H1 (cell line): ENCODE measurements at regions not wholly inside any gene's neighbourhood (a gene's known extent, or its start where the extent isn't known, plus 50 kb on each side); places are given as distances from the start of the nearest gene placed in this dataset.
"Not testable (repeated sequence)": the region's sequence is repeated elsewhere in the genome, so short reads cannot be mapped to it uniquely, and the experiment has no call there.

Experiments
- CTCF ChIA-PET: fragments of 300-600 bp; sonication (Branson Sonifier 250); formaldehyde crosslinking; loops from one replicate; lab custom pipeline; 2021; ENCODE audit not compliant: partially characterized antibody; lab: Charles Lee
- POLR2A ChIA-PET: fragments of 300-600 bp; sonication (Branson Sonifier 250); formaldehyde crosslinking; loops from one replicate; lab custom pipeline; 2021; ENCODE audit warnings: inconsistent platforms; ENCODE audit not compliant: partially characterized antibody; lab: Charles Lee
- DNase-seq, 2 experiments: peaks; one replicate each; pipeline versions ENCODE4 v3.0.0 to v3.0.0-alpha.2; 2010 to 2022; ENCODE audit warnings: low spot score in 2 of 2, low read depth in 1 of 2, mixed read lengths in 1 of 2
- FAIRE-seq: peaks from 2 replicates; lab custom pipeline; 2011; peaks lifted over from hg19 to GRCh38; lab: Jason Lieb, UNC
- H2AFZ ChIP-seq: 2 replicates; pipeline ENCODE4 v1.8.1; 2012; ENCODE audit warnings: low read length, inconsistent platforms
- H2AK5ac ChIP-seq: 2 replicates; pipeline ENCODE4 v1.6.1; 2013; ENCODE audit warnings: low read depth, low read length
- H2BK120ac ChIP-seq: replicated peaks from 2 replicates; pipeline ENCODE3; 2013; ENCODE audit warnings: low read depth, low read length, inconsistent platforms
- H2BK12ac ChIP-seq: 2 replicates; pipeline ENCODE4 v1.6.1; 2013; ENCODE audit warnings: low read depth, low read length
- H2BK15ac ChIP-seq: 2 replicates; pipeline ENCODE4 v1.6.1; 2013; ENCODE audit warnings: low read length
- H2BK20ac ChIP-seq: 2 replicates; pipeline ENCODE4 v1.6.1; 2013; ENCODE audit warnings: low read length
- H2BK5ac ChIP-seq: 2 replicates; pipeline ENCODE4 v1.6.1; 2013; ENCODE audit warnings: low read depth, low read length
- H3K14ac ChIP-seq: 2 replicates; pipeline ENCODE4 v1.6.1; 2013; ENCODE audit warnings: inconsistent platforms; ENCODE audit not compliant: insufficient read length
- H3K18ac ChIP-seq: 2 replicates; pipeline ENCODE4 v1.6.1; 2013; ENCODE audit warnings: low read length; ENCODE audit errors: extremely low read depth
- H3K23ac ChIP-seq: 2 replicates; pipeline ENCODE4 v1.6.1; 2013; ENCODE audit warnings: inconsistent platforms; ENCODE audit not compliant: insufficient read length
- H3K23me2 ChIP-seq: 2 replicates; pipeline ENCODE4 v1.6.1; 2013; ENCODE audit warnings: low read depth, low read length
- H3K27ac ChIP-seq: 2 replicates; pipeline ENCODE4 v1.6.1; 2011; ENCODE audit warnings: low read depth, low read length, inconsistent platforms
- H3K27me3 ChIP-seq, 4 experiments: replicated peaks in 1 of 4; 1 replicate in 1 of 4; 2 replicates in 3 of 4; pipeline versions ENCODE4 v1.6.1 to v1.8.1; 2011 to 2013; ENCODE audit warnings: low read length in 3 of 4, mild to moderate bottlenecking in 3 of 4, inconsistent platforms in 2 of 4, mixed read lengths in 2 of 4, moderate library complexity in 1 of 4; ENCODE audit not compliant: control insufficient read depth in 3 of 4, insufficient read depth in 3 of 4; ENCODE audit errors: extremely low read depth in 1 of 4
- H3K36me3 ChIP-seq, 4 experiments: 2 replicates each; pipeline versions ENCODE4 v1.6.1 to v1.8.1; 2011 to 2013; ENCODE audit warnings: mild to moderate bottlenecking in 4 of 4, low read length in 3 of 4, moderate library complexity in 2 of 4, control low read depth in 1 of 4, inconsistent platforms in 1 of 4; ENCODE audit not compliant: insufficient read depth in 4 of 4, control insufficient read depth in 2 of 4
- H3K4ac ChIP-seq: replicated peaks from 2 replicates; pipeline ENCODE3; 2013; ENCODE audit warnings: low read length, low read depth, mixed read lengths, inconsistent platforms; ENCODE audit not compliant: insufficient read length
- H3K4me1 ChIP-seq, 4 experiments: replicated peaks in 1 of 4; 1 replicate in 1 of 4; 2 replicates in 3 of 4; pipeline versions ENCODE4 v1.6.1 to v1.8.1; 2011 to 2013; ENCODE audit warnings: low read length in 3 of 4, inconsistent platforms in 2 of 4, mixed read lengths in 1 of 4; ENCODE audit not compliant: insufficient read depth in 4 of 4, control insufficient read depth in 3 of 4
- H3K4me2 ChIP-seq, 2 experiments: 2 replicates each; pipeline versions ENCODE4 v1.6.1 to v1.8.1; 2011 to 2013; ENCODE audit warnings: low read depth in 2 of 2, low read length in 2 of 2, control low read depth in 1 of 2, inconsistent platforms in 1 of 2, mild to moderate bottlenecking in 1 of 2; ENCODE audit not compliant: insufficient read depth in 1 of 2
- H3K4me3 ChIP-seq, 4 experiments: fragments of 200-600, 300-600 bp in 1 of 4; sonication (generic), shearing (Covaris generic), sonication (Bioruptor Twin) in 1 of 4; 2 replicates each; pipeline versions ENCODE4 v1.5.1 to v1.8.1; 2011 to 2016; ENCODE audit warnings: low read length in 4 of 4, low read depth in 3 of 4, control low read depth in 2 of 4, inconsistent platforms in 2 of 4, mild to moderate bottlenecking in 2 of 4, mixed read lengths in 1 of 4, moderate library complexity in 1 of 4; ENCODE audit not compliant: insufficient read depth in 2 of 4; ENCODE audit errors: extremely low read depth in 1 of 4
- H3K56ac ChIP-seq: replicated peaks from 2 replicates; pipeline ENCODE3; 2013; ENCODE audit warnings: low read depth, mild to moderate bottlenecking, mixed read lengths, low read length, inconsistent platforms; ENCODE audit not compliant: insufficient read length
- H3K79me1 ChIP-seq: 2 replicates; pipeline ENCODE4 v1.6.1; 2013; ENCODE audit warnings: low read depth, low read length, control low read depth
- H3K79me2 ChIP-seq, 2 experiments: 2 replicates each; pipeline versions ENCODE4 v1.6.1 to v1.8.1; 2012 to 2013; ENCODE audit warnings: low read length in 2 of 2, mild to moderate bottlenecking in 2 of 2, inconsistent platforms in 1 of 2; ENCODE audit not compliant: insufficient read depth in 2 of 2, control insufficient read depth in 1 of 2
- H3K9ac ChIP-seq, 4 experiments: replicated peaks in 1 of 4; 1 replicate in 1 of 4; 2 replicates in 3 of 4; pipeline versions ENCODE4 v1.6.1 to v1.8.1; 2011 to 2013; ENCODE audit warnings: low read depth in 3 of 4, low read length in 3 of 4, control low read depth in 2 of 4, mild to moderate bottlenecking in 2 of 4, moderate library complexity in 2 of 4, inconsistent platforms in 1 of 4; ENCODE audit errors: extremely low read depth in 1 of 4
- H3K9me3 ChIP-seq, 2 experiments: 2 replicates each; pipeline versions ENCODE4 v1.6.1 to v1.8.1; 2012 to 2013; ENCODE audit warnings: mild to moderate bottlenecking in 2 of 2, moderate library complexity in 2 of 2, control low read depth in 1 of 2, inconsistent platforms in 1 of 2, low read depth in 1 of 2, low read length in 1 of 2, mixed read lengths in 1 of 2; ENCODE audit not compliant: insufficient read depth in 2 of 2
- H4K20me1 ChIP-seq, 2 experiments: replicated peaks in 1 of 2; 2 replicates each; pipeline versions ENCODE3 to v1.8.1; 2011 to 2013; ENCODE audit warnings: inconsistent platforms in 2 of 2, low read length in 2 of 2, mild to moderate bottlenecking in 1 of 2; ENCODE audit not compliant: insufficient read depth in 2 of 2, control insufficient read depth in 1 of 2
- H4K5ac ChIP-seq: 2 replicates; pipeline ENCODE4 v1.6.1; 2013; ENCODE audit warnings: low read length, low read depth, mixed read lengths, inconsistent platforms; ENCODE audit not compliant: insufficient read length
- H4K8ac ChIP-seq: 2 replicates; pipeline ENCODE4 v1.8.0; 2013; ENCODE audit warnings: mild to moderate bottlenecking, moderate library complexity, low read length, inconsistent platforms; ENCODE audit not compliant: insufficient read depth; ENCODE audit errors: extremely low read depth
- H4K91ac ChIP-seq: replicated peaks from 2 replicates; pipeline ENCODE3; 2013; ENCODE audit warnings: low read length, mixed read lengths, inconsistent platforms; ENCODE audit not compliant: insufficient read length
- WGBS, 2 experiments: shearing (Covaris generic) in 1 of 2; methylation state at CpG; one replicate each; pipeline versions ENCODE4 v1.1.6 to v1.1.7; 2013 to 2015; ENCODE audit warnings: low lambda C conversion rate in 2 of 2, mixed read lengths in 2 of 2, inconsistent platforms in 1 of 2, low coverage in 1 of 2, missing lambda C conversion rate in 1 of 2; ENCODE audit not compliant: insufficient replicate concordance in 2 of 2, insufficient coverage in 1 of 2, insufficient read length in 1 of 2; ENCODE audit errors: extremely low coverage in 1 of 2, missing lambda C conversion rate in 1 of 2; 5-methylcytosine and 5-hydroxymethylcytosine counted together

GRCh38 chr4:43505823-43506222, 613.3 kb downstream of the GRXCR1 start:
- CTCF ChIA-PET, result interaction anchor here (0.7 to 1.1 kb wide), 2 partner anchors 13 to 288 kb away, joined by 3 read pairs; no protein-coding TSS in a partner anchor
- not testable (repeated sequence) for H3K14ac ChIP-seq, H2BK15ac ChIP-seq

More at GRCh38 chr4:43505823-43506222, 613.3 kb downstream of the GRXCR1 start:
- POLR2A ChIA-PET, H3K9ac ChIP-seq, H2AFZ ChIP-seq, H2BK20ac ChIP-seq, H3K56ac ChIP-seq, DNase-seq, H2AK5ac ChIP-seq, H3K27me3 ChIP-seq, H3K36me3 ChIP-seq, H3K79me2 ChIP-seq, H4K8ac ChIP-seq, H3K23me2 ChIP-seq, H4K5ac ChIP-seq, H3K79me1 ChIP-seq, H3K9me3 ChIP-seq, H3K4me3 ChIP-seq, H3K4me2 ChIP-seq, H3K4me1 ChIP-seq, FAIRE-seq, H3K4ac ChIP-seq, H2BK5ac ChIP-seq, H2BK12ac ChIP-seq, H2BK120ac ChIP-seq, H4K20me1 ChIP-seq, H3K27ac ChIP-seq, H3K18ac ChIP-seq, H3K23ac ChIP-seq, H4K91ac ChIP-seq: not testable (repeated sequence)
- 96% methylated on average over 12 of the region's 13 CpGs; no CpG with 5 or more reads in 1 of the 2 experiments for WGBS, 2 experiments
